HepG2 (cell line): ENCODE measurements at regions not wholly inside any gene's neighbourhood (a gene's known extent, or its start where the extent isn't known, plus 50 kb on each side); places are given as distances from the start of the nearest gene placed in this dataset.

Experiments used
- ARID4A ChIP-seq: sonication (generic); formaldehyde crosslinking; IDR thresholded peaks from 2 replicates; pipeline ENCODE4 v1.5.0; 2020; ENCODE audit warnings: mild to moderate bottlenecking, missing genetic modification reagents, borderline replicate concordance
- E2F2 ChIP-seq: sonication (generic); formaldehyde crosslinking; IDR thresholded peaks from 2 replicates; pipeline ENCODE4 v1.4.0; 2020; ENCODE audit warnings: missing genetic modification reagents, borderline replicate concordance
- HNF1A ChIP-seq, 2 experiments: sonication (generic) in 1 of 2; formaldehyde crosslinking in 1 of 2; IDR thresholded peaks; 2 replicates each; pipeline versions ENCODE4 v1.4.0 to v1.6.1; 2016 to 2020; ENCODE audit warnings: borderline replicate concordance in 1 of 2, low read depth in 1 of 2, mild to moderate bottlenecking in 1 of 2, missing genetic modification reagents in 1 of 2
- HNF4A ChIP-seq: sonication (generic); formaldehyde crosslinking; IDR thresholded peaks from 2 replicates; pipeline ENCODE4 v1.4.0; 2020; ENCODE audit warnings: missing genetic modification reagents
- HOXA3 ChIP-seq: sonication (generic); formaldehyde crosslinking; IDR thresholded peaks from 2 replicates; pipeline ENCODE4 v1.5.0; 2020; ENCODE audit warnings: missing genetic modification reagents
- MXI1 ChIP-seq: IDR thresholded peaks from 3 replicates; pipeline ENCODE4 v1.6.1; 2012; ENCODE audit warnings: low read depth, low read length, inconsistent platforms, borderline replicate concordance
- PHF20 ChIP-seq: sonication (generic); formaldehyde crosslinking; IDR thresholded peaks from 2 replicates; pipeline ENCODE4 v1.5.0; 2020; ENCODE audit warnings: mild to moderate bottlenecking, missing genetic modification reagents
- RAD51 ChIP-seq: fragments of 450-650 bp; IDR thresholded peaks from 2 replicates; pipeline ENCODE4 v1.6.1; 2016; ENCODE audit warnings: borderline replicate concordance
- RFXAP ChIP-seq: sonication (generic); formaldehyde crosslinking; IDR thresholded peaks from 2 replicates; pipeline ENCODE4 v1.4.0; 2020; ENCODE audit warnings: missing genetic modification reagents, borderline replicate concordance
- SOX13 ChIP-seq, 3 experiments: fragments of 450-650 bp in 1 of 3; sonication (generic) in 1 of 3; formaldehyde crosslinking in 1 of 3; IDR thresholded peaks in 2 of 3; conservative IDR thresholded peaks in 1 of 3; 2 replicates each; pipeline versions ENCODE4 v1.5.0 to v1.6.1; 2016 to 2020; ENCODE audit warnings: antibody characterized with exemption in 1 of 3, mild to moderate bottlenecking in 1 of 3, missing compliant biosample characterization in 1 of 3, missing genetic modification reagents in 1 of 3, moderate library complexity in 1 of 3
- TEF ChIP-seq: sonication (generic); formaldehyde crosslinking; IDR thresholded peaks from 2 replicates; pipeline ENCODE4 v1.5.0; 2020; ENCODE audit warnings: missing genetic modification reagents
- WIZ ChIP-seq: sonication (generic); formaldehyde crosslinking; IDR thresholded peaks from 2 replicates; pipeline ENCODE4 v1.5.1; 2020; ENCODE audit warnings: mild to moderate bottlenecking, missing genetic modification reagents
- ZNF121 ChIP-seq: sonication (generic); formaldehyde crosslinking; IDR thresholded peaks from 2 replicates; pipeline ENCODE4 v1.5.0; 2020; ENCODE audit warnings: mild to moderate bottlenecking, missing genetic modification reagents
- ZNF235 ChIP-seq: sonication (generic); formaldehyde crosslinking; IDR thresholded peaks from 2 replicates; pipeline ENCODE4 v1.8.1; 2023; ENCODE audit warnings: mild to moderate bottlenecking, missing genetic modification reagents, borderline replicate concordance
- ZNF264 ChIP-seq: sonication (generic); formaldehyde crosslinking; IDR thresholded peaks from 2 replicates; pipeline ENCODE4 v1.4.0; 2020; ENCODE audit warnings: missing genetic modification reagents
- ZNF3 ChIP-seq: IDR thresholded peaks from 2 replicates; pipeline ENCODE4 v1.7.0; 2017; ENCODE audit warnings: inconsistent platforms
- ZNF569 ChIP-seq: sonication (generic); formaldehyde crosslinking; IDR thresholded peaks from 2 replicates; pipeline ENCODE4 v1.5.0; 2020; ENCODE audit warnings: mild to moderate bottlenecking, missing genetic modification reagents, moderate library complexity, borderline replicate concordance
- TF ChIP-seq, protein P1 (sequence below): sonication (generic); formaldehyde crosslinking; IDR thresholded peaks from 2 replicates; pipeline ENCODE4 v1.8.0; 2022; ENCODE audit warnings: missing genetic modification reagents, mild to moderate bottlenecking, borderline replicate concordance

DNA sequence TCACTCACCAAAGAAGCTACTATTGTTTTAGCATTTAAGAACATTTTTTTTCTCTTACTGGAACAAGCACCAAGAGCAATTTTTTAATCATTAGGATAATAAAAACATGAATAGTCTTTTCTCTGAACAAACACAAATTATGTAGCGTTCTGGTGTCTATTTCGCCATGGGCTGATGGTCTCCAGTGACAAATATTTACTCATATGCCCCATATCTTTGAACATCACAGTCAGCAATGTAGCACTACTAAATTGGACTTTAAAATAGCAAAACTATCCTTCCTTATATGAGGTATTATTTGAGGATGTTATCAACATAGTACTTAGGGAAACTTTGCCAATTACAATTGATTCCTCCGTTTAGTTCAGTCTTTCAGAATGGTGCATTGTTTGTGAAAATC lies 1326.0 kb upstream of the ZEB2 start (continued):
- TF ChIP-seq HNF1A (IDR thresholded peaks at IDR 0.05; ENCODE audit: low read depth) (no peak), HNF1A (CRISPR knock-in tag; IDR thresholded peaks at IDR 0.05; ENCODE audit: borderline replicate concordance) (peak; percentile 25; the same call in 1 of the 2 replicates), ZNF121 (CRISPR knock-in tag) (no peak), HOXA3 (CRISPR knock-in tag) (no peak), ARID4A (CRISPR knock-in tag) (no peak), TEF (CRISPR knock-in tag) (no peak), E2F2 (CRISPR knock-in tag) (no peak), ZNF235 (CRISPR knock-in tag) (no peak), HNF4A (peak; percentile 25; the same call in 1 of the 2 replicates), RFXAP (no peak), ZNF264 (CRISPR knock-in tag) (no peak), ZNF569 (CRISPR knock-in tag) (no peak), PHF20 (CRISPR knock-in tag) (no peak), RAD51 (no peak), MXI1 (no peak), ZNF3 (CRISPR knock-in tag) (no peak), SOX13 (IDR thresholded peaks at IDR 0.05) (no peak), SOX13 (CRISPR knock-in tag; conservative IDR thresholded peaks at IDR 0.05 in 1 of 2, IDR thresholded peaks at IDR 0.05 in 1 of 2) (peak in 1 of 2 experiments; percentile 39; a peak in 1 of 4 replicates), WIZ (CRISPR knock-in tag) (no peak)
- TF ChIP-seq, protein P1, sequence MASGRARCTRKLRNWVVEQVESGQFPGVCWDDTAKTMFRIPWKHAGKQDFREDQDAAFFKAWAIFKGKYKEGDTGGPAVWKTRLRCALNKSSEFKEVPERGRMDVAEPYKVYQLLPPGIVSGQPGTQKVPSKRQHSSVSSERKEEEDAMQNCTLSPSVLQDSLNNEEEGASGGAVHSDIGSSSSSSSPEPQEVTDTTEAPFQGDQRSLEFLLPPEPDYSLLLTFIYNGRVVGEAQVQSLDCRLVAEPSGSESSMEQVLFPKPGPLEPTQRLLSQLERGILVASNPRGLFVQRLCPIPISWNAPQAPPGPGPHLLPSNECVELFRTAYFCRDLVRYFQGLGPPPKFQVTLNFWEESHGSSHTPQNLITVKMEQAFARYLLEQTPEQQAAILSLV (CRISPR knock-in tag): no peak
